ENCODE measurements at regions not wholly inside any gene's neighbourhood (a gene's known extent, or its start where the extent isn't known, plus 50 kb on each side); places are given as distances from the start of the nearest gene placed in this dataset.

GRCh38 chr19:34596989-34597388 is 80.0 kb downstream of the SCGB2B2 start:
- no peak for ATAC-seq
- H3K9me3 ChIP-seq = peaks cover 29% of the 10 kb centered on the region
- CTCF ChIA-PET = interaction anchor here (0.6 kb wide), 1 partner anchor 358 kb away, joined by 3 read pairs; no protein-coding TSS in a partner anchor
- no peak for FAIRE-seq
- POLR2A ChIA-PET = no interaction called here
- no peak overlapping the region for H3K4me3 ChIP-seq
- DNase-seq (ENCODE audit: low read depth in 1 of 2, low spot score in 1 of 2) = no peak
- 0% methylated on average over 1 of the region's 1 CpG for WGBS (ENCODE audit: missing lambda C conversion rate)
- no peak overlapping the region for H3K27ac ChIP-seq
- H3K4me2 ChIP-seq = no peak overlapping the region
- no peaks in the 10 kb centered on the region for H3K4me1 ChIP-seq
- TF ChIP-seq FOXS1 (CRISPR knock-in tag; IDR thresholded peaks at IDR 0.05) = no peak
- TF ChIP-seq CHD2 (IDR thresholded peaks at IDR 0.05; ENCODE audit: low read length, partially characterized antibody) = no peak
- no peak for TF ChIP-seq MAZ (IDR thresholded peaks at IDR 0.05; ENCODE audit: borderline replicate concordance, low read depth, low read length)
- no peak for TF ChIP-seq ZFP36 (IDR thresholded peaks at IDR 0.05; ENCODE audit: borderline replicate concordance, partially characterized antibody)
- TF ChIP-seq TP53 (CRISPR knock-in tag; IDR thresholded peaks at IDR 0.05) = no peak
- no peak for TF ChIP-seq ESRRA (IDR thresholded peaks at IDR 0.05; ENCODE audit: borderline replicate concordance, low read length)
- no peak for TF ChIP-seq GATA3 (IDR thresholded peaks at IDR 0.05; ENCODE audit: borderline replicate concordance)
- TF ChIP-seq, protein P1, sequence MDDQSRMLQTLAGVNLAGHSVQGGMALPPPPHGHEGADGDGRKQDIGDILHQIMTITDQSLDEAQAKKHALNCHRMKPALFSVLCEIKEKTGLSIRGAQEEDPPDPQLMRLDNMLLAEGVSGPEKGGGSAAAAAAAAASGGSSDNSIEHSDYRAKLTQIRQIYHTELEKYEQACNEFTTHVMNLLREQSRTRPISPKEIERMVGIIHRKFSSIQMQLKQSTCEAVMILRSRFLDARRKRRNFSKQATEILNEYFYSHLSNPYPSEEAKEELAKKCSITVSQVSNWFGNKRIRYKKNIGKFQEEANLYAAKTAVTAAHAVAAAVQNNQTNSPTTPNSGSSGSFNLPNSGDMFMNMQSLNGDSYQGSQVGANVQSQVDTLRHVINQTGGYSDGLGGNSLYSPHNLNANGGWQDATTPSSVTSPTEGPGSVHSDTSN (IDR thresholded peaks at IDR 0.05) = no peak
- TF ChIP-seq HDAC2 (IDR thresholded peaks at IDR 0.05) = no peak
- TF ChIP-seq RCOR1 (IDR thresholded peaks at IDR 0.05; ENCODE audit: low read depth, low read length) = no peak

- no peak overlapping the region for H3K27ac ChIP-seq
- peak in 1 of 2 experiments; percentile 9; a peak in 1 of 6 replicates for ATAC-seq
- POLR2A ChIA-PET = no interaction called here
- H3K4me2 ChIP-seq = no peak overlapping the region
- 42% methylated on average over 13 of the region's 13 CpGs for WGBS (ENCODE audit: missing lambda C conversion rate)
- FAIRE-seq = no peak
- peaks cover 35% of the 10 kb centered on the region for H3K9me3 ChIP-seq
- TF ChIP-seq FOXS1 (CRISPR knock-in tag; IDR thresholded peaks at IDR 0.05) (no peak), CEBPB (IDR thresholded peaks at IDR 0.05) (no peak), ESRRA (IDR thresholded peaks at IDR 0.05; ENCODE audit: borderline replicate concordance, low read length) (no peak), KDM5A (IDR thresholded peaks at IDR 0.05) (no peak), CBX2 (IDR thresholded peaks at IDR 0.05; ENCODE audit: borderline replicate concordance, low read depth) (no peak), RNF2 (IDR thresholded peaks at IDR 0.05; ENCODE audit: borderline replicate concordance, low read depth) (no peak), CBX8 (IDR thresholded peaks at IDR 0.05) (no peak), HEYL (CRISPR knock-in tag; IDR thresholded peaks at IDR 0.05) (no peak)
- TF ChIP-seq, protein P2, sequence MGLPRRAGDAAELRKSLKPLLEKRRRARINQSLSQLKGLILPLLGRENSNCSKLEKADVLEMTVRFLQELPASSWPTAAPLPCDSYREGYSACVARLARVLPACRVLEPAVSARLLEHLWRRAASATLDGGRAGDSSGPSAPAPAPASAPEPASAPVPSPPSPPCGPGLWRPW (IDR thresholded peaks at IDR 0.05) = no peak
- TF ChIP-seq, protein P3, sequence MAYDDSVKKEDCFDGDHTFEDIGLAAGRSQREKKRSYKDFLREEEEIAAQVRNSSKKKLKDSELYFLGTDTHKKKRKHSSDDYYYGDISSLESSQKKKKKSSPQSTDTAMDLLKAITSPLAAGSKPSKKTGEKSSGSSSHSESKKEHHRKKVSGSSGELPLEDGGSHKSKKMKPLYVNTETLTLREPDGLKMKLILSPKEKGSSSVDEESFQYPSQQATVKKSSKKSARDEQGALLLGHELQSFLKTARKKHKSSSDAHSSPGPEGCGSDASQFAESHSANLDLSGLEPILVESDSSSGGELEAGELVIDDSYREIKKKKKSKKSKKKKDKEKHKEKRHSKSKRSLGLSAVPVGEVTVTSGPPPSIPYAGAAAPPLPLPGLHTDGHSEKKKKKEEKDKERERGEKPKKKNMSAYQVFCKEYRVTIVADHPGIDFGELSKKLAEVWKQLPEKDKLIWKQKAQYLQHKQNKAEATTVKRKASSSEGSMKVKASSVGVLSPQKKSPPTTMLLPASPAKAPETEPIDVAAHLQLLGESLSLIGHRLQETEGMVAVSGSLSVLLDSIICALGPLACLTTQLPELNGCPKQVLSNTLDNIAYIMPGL (CRISPR knock-in tag; IDR thresholded peaks at IDR 0.05; ENCODE audit: borderline replicate concordance) = no peak
- H3K4me3 ChIP-seq = no peak overlapping the region
- no peak for DNase-seq (ENCODE audit: low read depth in 1 of 2, low spot score in 1 of 2)
- no peaks in the 10 kb centered on the region for H3K4me1 ChIP-seq
- CTCF ChIA-PET = no interaction called here
Observed at GRCh38 chr19:34596115-34596514, 80.8 kb downstream of the SCGB2B2 start.

DNA sequence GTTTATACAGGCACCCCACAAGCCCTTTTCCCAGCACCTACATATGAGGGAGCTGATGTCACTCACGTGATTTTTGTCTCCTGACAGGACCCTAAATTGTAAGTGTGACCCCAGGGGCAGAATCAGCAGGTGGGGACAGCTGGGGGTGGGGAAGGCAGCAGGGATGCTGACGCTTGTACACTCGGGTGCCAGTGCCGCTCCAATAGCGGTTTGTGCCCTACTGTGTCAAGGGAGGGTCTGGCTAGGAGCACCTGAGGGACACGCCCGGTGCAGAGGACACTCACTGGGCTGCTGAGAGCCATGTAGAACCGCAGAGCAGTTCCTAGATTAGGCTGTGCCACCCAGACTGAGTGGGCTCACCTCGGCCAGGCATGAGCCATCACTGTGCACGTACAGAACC is 81.3 kb downstream of the SCGB2B2 start:
- H3K9me3 ChIP-seq = peaks cover 36% of the 10 kb centered on the region
- no peak overlapping the region for H3K27ac ChIP-seq
- FAIRE-seq = no peak
- no peak overlapping the region for H3K4me2 ChIP-seq
- H3K4me3 ChIP-seq = no peak overlapping the region
- no peak for DNase-seq (ENCODE audit: low read depth in 1 of 2, low spot score in 1 of 2)
- ATAC-seq = peak in 1 of 2 experiments; percentile 13; a peak in 2 of 6 replicates
- WGBS (ENCODE audit: missing lambda C conversion rate) = 28% methylated on average over 10 of the region's 10 CpGs
- H3K4me1 ChIP-seq = no peaks in the 10 kb centered on the region
- ChIA-PET CTCF (no interaction called here), POLR2A (no interaction called here)
- TF ChIP-seq FOSL2 (IDR thresholded peaks at IDR 0.05) (no peak), FOSL2 (CRISPR knock-in tag; IDR thresholded peaks at IDR 0.05) (no peak), KDM5A (IDR thresholded peaks at IDR 0.05) (no peak), RCOR1 (IDR thresholded peaks at IDR 0.05; ENCODE audit: low read depth, low read length) (no peak), HOXB13 (CRISPR knock-in tag; IDR thresholded peaks at IDR 0.05; ENCODE audit: low read depth) (no peak), FOSB (CRISPR knock-in tag; IDR thresholded peaks at IDR 0.05) (no peak), CBX2 (IDR thresholded peaks at IDR 0.05; ENCODE audit: borderline replicate concordance, low read depth) (no peak), RARB (CRISPR knock-in tag; IDR thresholded peaks at IDR 0.05) (no peak), ZC3H11A (IDR thresholded peaks at IDR 0.05) (no peak), ATOH8 (CRISPR knock-in tag; IDR thresholded peaks at IDR 0.05; ENCODE audit: low read depth) (no peak), FOXS1 (CRISPR knock-in tag; IDR thresholded peaks at IDR 0.05) (no peak)
- TF ChIP-seq, protein P4, sequence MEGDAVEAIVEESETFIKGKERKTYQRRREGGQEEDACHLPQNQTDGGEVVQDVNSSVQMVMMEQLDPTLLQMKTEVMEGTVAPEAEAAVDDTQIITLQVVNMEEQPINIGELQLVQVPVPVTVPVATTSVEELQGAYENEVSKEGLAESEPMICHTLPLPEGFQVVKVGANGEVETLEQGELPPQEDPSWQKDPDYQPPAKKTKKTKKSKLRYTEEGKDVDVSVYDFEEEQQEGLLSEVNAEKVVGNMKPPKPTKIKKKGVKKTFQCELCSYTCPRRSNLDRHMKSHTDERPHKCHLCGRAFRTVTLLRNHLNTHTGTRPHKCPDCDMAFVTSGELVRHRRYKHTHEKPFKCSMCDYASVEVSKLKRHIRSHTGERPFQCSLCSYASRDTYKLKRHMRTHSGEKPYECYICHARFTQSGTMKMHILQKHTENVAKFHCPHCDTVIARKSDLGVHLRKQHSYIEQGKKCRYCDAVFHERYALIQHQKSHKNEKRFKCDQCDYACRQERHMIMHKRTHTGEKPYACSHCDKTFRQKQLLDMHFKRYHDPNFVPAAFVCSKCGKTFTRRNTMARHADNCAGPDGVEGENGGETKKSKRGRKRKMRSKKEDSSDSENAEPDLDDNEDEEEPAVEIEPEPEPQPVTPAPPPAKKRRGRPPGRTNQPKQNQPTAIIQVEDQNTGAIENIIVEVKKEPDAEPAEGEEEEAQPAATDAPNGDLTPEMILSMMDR (IDR thresholded peaks at IDR 0.05) = no peak
- TF ChIP-seq, protein P3 (CRISPR knock-in tag; IDR thresholded peaks at IDR 0.05; ENCODE audit: borderline replicate concordance) = no peak

Data from A549 (cell line).